Fibroblast of the aortic adventitia (primary cell): ENCODE measurements at regions not wholly inside any gene's neighbourhood (a gene's known extent, or its start where the extent isn't known, plus 50 kb on each side); places are given as distances from the start of the nearest gene placed in this dataset.

Experiments used
- DNase-seq: peaks from one replicate; pipeline ENCODE4 v3.0.0-alpha.2; 2010; ENCODE audit warnings: low read depth
- H3K4me3 ChIP-seq: 2 replicates; pipeline ENCODE4 v1.5.1; 2011; ENCODE audit warnings: low read depth, mild to moderate bottlenecking, control low read depth, low read length, moderate library complexity
- TF ChIP-seq, protein P1 (sequence below): IDR thresholded peaks from 2 replicates; pipeline ENCODE4 v1.5.1; 2011; ENCODE audit warnings: mild to moderate bottlenecking, low read length, control low read depth, inconsistent platforms; ENCODE audit not compliant: insufficient read depth

DNA sequence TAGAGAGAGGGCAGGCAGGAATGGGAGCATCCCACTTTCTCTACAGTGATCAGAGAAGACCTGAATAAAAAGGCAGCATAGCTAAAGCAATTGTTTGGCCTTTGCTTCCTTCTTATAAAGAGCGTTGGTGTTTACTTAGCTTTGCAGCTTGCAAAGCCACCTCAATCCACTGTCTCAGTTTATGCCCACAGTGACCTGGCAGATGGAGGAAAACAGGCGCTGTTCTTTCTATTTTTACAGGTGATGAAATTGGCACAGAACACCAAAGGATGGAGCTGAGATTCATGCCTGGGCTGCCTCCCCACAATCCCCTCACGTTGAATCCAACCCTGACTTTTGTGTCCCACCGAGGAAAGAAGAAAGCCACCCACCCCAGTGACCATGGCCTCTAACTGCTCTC lies 130.5 kb downstream of the TTLL2 start:
- H3K4me3 ChIP-seq, result no peak overlapping the region
- no peak for DNase-seq
- TF ChIP-seq, protein P1, sequence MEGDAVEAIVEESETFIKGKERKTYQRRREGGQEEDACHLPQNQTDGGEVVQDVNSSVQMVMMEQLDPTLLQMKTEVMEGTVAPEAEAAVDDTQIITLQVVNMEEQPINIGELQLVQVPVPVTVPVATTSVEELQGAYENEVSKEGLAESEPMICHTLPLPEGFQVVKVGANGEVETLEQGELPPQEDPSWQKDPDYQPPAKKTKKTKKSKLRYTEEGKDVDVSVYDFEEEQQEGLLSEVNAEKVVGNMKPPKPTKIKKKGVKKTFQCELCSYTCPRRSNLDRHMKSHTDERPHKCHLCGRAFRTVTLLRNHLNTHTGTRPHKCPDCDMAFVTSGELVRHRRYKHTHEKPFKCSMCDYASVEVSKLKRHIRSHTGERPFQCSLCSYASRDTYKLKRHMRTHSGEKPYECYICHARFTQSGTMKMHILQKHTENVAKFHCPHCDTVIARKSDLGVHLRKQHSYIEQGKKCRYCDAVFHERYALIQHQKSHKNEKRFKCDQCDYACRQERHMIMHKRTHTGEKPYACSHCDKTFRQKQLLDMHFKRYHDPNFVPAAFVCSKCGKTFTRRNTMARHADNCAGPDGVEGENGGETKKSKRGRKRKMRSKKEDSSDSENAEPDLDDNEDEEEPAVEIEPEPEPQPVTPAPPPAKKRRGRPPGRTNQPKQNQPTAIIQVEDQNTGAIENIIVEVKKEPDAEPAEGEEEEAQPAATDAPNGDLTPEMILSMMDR, result no peak

DNA sequence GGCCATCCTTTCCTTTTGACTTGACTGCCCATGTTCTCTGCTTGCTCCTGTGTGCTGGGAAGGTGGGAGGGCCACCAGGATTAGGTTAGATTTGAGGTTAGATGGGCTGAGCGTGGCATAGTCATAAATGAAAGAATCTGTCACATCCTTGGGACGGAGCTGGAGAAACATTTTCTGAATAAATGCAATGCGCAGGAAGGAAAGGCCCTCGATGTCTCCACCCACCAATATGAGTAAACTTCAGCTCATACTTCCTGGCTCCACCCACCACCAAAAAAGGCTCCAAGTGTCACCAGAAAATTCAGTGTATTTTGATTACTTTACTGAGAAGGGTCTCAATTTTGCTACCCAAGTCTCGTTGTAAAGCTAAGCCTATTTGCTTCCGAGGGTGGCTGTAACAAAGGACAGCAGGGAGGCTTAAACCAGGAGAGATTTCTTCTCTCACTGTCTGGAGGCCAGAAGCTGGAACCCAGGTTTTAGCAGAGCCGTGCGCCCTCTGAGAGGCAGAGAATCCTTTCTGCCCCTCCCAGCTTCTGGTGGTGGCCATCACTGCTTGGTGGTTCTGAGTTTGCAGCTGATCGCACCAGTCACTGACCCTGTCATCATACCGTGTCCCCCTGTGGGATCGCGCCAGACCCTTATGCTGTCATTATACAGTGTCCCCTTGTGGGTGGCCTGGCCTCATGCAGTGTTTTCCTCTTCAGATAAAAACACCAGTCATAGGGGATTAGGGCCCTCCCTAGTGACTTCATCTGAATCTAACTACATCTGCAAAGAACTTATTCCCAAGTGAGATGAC lies 137.8 kb downstream of the TTLL2 start:
- DNase-seq, result no peak
- TF ChIP-seq, protein P1, result no peak

DNA sequence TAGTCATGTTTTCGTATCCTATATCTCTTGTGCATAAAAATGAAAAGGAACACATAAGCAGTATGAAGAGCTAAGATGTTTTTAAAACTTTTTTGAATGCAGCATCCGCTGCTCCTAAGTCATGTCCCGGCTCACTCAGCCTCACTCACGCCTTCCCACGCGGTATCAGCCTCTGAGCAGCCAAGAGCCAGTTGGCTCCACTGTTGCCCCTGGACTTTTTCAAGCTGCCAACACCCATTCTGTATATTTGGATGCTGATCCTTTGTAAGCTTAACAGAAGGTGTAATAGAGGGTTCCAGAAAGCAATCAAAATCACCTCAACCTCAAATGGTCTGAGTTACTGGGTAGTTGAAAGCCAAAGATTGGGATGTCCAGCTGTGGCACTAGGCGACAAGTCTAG lies 139.3 kb downstream of the TTLL2 start:
- DNase-seq, result no peak
- H3K4me3 ChIP-seq, result no peak overlapping the region
- TF ChIP-seq, protein P1, result no peak

More for the DNA sequence above, 137.8 kb downstream of the TTLL2 start:
- no peak overlapping the region for H3K4me3 ChIP-seq

DNA sequence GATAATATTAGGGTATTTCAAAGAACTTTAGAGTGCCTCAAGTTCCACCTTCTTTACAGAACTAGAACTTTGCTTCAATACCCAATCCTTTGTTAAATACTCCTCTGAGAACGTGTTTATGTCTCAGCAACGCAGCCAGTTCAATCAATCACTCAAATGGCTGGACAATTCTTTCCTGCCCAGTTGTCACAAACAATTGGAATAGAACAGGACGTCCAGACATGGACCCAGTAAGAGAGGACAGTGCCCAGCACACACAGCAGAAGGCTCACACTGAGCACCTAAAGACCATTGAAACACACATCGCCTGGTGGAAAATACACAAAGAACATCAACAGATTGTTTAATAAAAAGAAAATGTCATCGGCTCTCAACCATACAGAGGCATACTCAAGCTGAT lies 140.6 kb downstream of the TTLL2 start:
- TF ChIP-seq, protein P1, result no peak
- no peak for DNase-seq

DNA sequence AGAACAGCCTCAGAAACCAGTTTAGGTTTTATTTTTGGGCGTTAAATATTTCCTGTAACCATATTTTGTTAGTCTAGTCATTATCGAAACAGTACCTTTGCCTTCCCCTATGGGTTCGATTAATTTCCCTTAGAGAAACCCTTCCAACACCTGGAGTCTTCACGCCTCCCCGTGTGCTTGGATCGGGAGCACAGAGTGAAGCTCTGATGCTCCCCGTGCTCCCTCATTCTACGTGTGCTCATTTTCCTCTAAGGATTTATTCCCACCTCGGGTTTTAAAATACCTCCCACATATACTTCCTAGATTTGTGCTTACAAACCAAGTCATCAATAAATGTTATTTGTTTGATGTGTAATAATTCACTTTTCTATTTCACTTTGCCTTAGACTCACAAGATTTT lies 142.4 kb downstream of the TTLL2 start:
- TF ChIP-seq, protein P1, result no peak
- DNase-seq, result no peak
- no peak overlapping the region for H3K4me3 ChIP-seq

More for the DNA sequence above, 140.6 kb downstream of the TTLL2 start:
- H3K4me3 ChIP-seq, result no peak overlapping the region

DNA sequence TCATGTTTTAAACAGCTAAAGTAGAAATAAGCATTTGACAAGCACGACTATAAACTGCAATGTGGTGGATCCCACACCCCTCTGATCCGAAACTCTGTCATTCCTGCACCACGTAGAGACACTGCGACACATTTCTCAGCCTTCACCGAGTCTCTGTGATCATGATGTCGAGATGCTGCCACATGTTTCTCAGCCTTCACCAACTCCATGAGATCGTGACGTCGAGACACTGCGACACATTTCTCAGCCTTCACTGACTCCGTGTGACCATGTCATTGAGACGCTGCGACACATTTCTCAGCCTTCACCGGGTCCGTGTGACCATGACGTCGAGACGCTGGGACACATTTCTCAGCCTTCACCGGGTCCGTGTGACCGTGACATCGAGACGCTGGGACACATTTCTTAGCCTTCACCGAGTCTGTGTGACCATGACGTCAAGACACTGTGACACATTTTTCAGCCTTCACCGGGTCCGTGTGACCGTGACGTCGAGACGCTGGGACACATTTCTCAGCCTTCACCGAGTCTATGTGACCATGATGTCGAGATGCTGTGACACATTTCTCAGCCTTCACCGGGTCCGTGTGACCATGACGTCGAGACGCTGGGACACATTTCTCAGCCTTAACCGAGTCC lies 143.0 kb downstream of the TTLL2 start:
- TF ChIP-seq, protein P1, result no peak
- no peak for DNase-seq
- no peak overlapping the region for H3K4me3 ChIP-seq
